Stimulated activated CD8-positive, alpha-beta memory T cell treated with anti-CD3 and anti-CD28 coated beads, Interleukin-4, amount 100 ng/mL, for 4 hours (primary cell): ENCODE measurements at regions not wholly inside any gene's neighbourhood (a gene's known extent, or its start where the extent isn't known, plus 50 kb on each side); places are given as distances from the start of the nearest gene placed in this dataset.

ENCODE experiments used
- DNase-seq, 2 donors: peaks; one replicate each; pipeline ENCODE4 v3.0.0-alpha.2; 2020; ENCODE audit warnings: low read depth in 2 of 2, low spot score in 1 of 2

DNA sequence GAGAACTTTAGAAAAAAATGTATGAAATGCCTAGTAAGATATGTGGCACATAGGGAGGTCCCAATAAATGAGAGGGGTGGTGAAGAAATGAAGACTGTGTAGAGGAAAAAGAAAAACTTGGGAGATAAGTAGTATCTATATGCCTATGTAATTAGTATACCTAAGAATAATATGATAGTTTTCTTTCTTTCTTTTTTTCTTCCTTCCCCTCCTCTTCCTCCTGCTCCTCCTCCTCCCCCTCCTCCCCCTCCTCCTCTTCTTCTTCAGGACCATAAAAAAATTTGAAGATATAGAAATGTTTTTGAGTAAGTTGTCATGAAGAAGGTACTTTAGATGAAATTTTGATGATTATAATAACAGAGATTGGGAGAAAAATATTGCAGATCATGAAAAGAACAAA lies 857.4 kb downstream of the MAT2B start:
- DNase-seq, result no peak

DNA sequence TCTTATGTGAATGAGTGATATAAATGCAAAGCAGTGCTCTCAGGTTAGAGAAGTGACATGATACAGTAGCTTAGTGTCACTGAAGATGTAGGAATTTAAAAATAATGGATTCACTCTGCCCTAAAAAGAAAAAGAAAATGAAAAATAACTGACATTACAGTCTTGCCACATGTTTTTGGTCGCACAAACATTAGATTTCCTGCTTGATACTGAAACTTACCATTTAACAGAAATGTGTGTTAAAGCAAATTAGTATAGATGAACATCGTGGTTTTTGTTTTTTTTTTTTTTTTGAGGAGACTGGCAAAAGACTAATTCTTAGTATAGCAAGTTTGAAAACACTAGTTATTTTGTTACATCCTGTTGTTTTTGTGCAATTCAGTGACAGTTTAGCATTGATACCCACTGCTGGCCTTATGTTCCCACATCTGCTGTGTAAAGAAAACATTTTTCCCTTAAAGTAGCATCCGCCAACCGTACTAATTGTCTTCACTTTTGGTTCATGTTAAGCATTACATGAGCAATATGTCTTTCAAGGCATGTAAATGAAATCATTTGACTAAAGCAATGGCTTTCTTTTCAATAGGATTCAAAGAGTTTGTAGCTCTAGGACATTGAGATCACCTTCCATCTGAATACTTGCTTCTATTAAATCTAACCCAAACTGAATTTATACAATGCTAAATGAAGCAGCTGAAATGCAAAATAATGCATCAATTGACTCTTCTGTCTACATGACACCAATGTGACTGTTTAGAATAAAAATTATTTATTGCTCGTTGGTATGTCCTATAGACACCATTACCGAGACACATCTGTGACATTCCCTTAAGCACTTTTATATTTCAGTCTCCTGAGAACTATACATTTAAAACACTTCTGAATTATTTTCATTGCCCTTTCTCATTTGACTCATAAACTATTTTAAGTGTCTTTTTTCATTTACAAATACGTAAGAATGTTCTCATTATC lies 859.1 kb downstream of the MAT2B start:
- no peak for DNase-seq

DNA sequence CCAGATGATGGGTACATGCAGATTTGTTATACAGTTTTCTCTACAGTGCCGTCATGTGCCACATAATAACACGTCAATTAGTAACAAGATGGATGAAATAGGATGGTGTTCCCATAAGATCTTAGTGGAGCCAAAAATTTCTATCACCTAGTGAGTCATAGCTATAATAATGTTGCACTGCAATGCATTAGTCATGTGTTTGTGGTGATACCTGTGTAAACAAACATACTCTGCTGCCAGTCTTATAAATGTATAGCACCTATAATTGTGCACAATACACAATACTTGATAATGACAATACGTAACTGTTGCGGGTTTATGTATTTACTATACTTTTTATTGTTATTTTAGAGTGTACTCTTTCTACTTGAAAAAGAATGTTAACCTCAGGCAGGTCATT lies 865.4 kb downstream of the MAT2B start:
- DNase-seq, result no peak

DNA sequence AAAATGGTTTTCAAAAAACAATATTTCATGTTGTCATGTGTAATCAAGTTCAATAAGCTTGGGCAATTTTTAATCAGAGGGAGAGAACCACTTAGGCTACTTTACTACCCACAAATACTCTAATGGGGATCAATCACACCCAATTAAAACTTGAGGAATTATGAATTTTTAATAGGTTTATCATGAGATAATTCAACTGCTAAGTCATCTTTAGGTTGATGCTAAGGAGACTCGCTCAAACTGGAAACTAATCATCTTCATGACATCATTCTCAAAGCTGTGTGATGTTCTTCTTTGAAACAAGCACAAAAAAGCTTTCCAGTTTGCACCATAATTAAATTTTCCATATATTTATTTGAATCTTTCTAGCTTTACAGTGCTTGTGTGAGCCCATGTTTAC lies 867.5 kb downstream of the MAT2B start:
- no peak for DNase-seq

DNA sequence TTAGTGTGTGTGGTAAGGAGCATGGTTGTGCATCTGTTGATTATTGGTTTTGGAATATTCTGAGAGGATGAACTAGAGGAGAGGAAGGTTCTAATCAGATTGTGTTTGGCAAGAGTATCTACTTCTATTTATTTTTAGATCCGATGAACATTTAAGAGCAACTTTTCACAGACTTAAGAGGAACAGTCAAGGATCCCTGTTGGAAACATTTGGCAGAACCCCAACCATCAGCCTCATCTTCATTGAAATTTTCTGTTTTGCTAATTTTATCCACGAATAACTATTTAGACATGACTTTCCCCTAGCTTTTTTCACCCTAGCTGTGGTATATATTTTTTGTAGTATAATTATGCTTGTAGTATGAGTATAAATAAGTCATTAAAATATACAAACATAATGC lies 868.5 kb downstream of the MAT2B start:
- DNase-seq, result no peak

DNA sequence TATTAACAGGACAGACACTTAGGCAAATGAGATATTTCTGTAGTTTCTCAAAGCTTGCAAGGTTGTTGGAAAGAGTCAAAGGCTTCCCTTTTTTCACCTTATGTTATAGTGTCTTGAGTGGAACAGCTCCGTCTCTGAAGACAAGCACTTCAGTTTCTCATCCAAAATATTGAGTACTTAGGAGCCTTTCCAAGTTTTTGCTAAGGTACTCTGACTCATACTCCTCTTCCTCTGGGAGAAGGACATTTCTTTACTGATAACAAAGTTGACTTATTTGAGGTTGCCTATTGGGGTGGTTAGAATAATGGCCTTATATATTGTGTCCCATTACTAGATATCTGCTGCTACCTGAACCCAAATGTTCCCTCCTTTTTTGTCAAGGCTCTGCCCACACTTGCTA lies 869.6 kb downstream of the MAT2B start:
- no peak for DNase-seq

DNA sequence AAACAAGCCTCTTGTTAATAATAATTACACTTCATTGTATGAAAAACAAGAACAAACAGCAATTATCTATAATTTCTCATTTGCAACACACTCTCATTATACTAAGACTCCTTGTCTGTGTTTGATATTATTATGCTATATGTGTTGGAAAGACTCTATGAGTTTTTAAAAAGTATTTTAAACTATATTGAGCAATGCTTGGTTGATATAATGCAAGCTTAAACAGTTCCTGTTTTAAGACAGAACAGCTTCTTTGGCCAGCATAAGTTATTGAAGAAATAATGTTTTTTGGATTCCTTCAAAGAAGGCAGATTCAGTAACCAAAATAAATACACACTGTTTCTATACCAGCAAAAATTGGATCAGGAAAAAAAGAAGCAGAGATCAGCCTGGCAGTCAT lies 871.4 kb downstream of the MAT2B start:
- no peak for DNase-seq

DNA sequence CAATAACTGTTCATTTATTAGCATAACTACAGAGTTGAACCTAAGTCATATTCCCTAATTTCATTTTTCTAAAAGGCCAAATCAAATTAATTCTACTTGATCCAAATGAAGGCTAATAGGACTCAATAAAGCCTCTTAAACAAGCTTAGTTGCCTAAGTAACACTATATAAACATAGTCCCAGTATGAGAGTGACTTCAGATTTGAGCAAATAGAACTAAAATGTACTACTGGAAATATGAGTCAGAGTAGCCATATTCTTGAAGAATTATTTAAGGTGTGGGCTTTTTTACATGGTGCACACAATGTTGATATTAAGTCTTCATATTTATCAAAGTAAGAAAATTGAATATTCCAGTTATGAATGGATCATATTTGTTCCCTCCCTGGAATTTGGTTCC lies 872.3 kb downstream of the MAT2B start:
- no peak for DNase-seq

DNA sequence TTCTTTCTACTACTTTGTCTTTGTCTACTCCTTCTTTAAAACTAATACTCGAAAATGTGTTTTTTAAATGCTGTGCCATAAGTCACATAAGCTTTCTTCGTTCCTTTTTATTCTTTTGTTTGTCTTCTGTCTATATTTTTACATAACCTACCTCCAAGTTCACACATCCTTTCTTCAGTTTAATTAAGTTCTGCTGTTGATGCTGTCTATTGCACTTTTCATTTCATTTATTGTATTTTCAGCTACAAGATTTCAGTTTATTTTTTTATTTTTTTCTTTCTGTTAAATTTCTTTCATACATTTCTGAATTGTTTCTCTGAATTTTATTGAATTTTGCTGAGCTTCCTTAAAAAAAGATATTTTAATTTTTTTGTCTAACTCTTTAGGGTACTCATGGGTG lies 878.2 kb downstream of the MAT2B start:
- DNase-seq, result no peak

DNA sequence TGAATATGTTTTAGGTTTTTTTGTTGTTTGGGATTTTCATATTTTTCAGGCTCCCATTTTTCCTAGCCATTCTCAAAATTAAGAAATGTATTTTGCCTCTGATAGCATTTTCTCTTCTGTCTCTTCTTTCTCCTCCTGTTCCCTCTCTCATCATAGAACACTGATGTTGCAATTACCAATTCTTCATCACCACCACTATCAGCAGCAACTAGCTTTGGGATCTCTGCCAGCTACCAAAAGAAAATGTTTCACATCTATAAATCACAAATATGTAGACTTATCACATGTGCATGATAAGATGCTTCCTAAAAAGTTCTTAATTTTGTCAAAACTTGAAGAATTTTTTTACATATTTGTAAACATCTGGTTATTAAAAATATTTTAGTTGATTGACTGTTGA lies 887.1 kb downstream of the MAT2B start:
- DNase-seq, result no peak

DNA sequence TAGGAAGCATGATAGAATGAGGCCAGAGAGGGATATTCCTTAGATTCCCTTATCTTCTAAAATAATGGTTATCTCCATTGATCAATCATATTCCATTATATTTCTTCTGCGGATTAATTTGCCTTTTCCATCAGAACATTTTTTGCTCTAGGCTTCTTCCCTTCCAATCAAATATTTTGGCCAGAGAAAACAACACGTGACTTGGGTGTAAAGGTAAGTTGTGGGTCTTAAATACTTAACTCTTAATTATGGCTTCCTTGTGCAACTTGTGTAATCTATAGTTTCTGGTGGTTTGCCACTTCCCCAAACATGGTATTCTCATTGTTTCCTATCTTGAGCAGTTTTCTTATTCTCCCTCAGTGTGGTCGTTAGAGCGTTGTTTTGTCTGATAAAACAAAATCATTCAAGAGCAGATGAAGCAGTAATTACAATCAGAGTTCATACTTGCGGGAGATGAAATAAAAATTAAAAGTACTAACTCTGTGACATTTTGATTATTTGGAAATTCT lies 889.3 kb downstream of the MAT2B start:
- DNase-seq, result no peak

DNA sequence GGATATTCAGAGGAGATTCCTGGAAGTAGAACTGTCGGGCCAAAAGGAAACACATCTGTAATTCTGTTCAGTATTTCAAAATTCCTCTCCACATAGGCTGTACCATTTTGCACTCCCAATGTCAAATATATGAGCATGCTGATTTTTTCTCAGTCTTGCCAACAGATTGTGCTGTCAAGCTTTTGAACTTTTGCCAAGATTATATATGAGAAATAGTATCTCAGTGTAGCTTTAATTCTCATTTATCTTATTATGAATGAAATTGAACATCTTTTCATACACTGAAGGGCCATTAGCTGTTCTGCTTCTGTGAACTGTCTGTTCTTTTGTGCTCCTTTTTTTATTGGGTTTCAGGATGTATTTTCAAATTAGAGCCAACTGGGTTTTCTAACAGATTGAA lies 907.1 kb downstream of the MAT2B start:
- DNase-seq, result no peak

DNA sequence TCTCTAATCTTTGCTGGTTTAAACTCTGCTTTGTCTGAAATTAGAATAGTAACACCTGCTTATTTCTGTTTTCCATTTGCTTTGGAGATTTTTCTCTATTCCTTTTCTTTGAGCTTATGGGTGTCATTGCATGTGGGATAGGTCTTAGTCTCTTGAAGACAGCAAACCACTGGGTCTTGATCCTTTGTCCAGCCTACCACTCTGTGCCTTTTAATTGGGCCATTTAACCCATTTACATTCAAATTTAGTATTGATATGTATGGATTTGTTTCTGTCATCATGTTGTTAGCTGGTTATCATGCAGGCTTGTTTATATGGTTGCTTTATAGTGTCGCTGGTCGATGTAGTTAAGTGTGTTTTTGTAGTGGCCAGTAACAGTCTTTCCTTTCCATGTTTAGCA lies 914.7 kb downstream of the MAT2B start:
- DNase-seq, result no peak

DNA sequence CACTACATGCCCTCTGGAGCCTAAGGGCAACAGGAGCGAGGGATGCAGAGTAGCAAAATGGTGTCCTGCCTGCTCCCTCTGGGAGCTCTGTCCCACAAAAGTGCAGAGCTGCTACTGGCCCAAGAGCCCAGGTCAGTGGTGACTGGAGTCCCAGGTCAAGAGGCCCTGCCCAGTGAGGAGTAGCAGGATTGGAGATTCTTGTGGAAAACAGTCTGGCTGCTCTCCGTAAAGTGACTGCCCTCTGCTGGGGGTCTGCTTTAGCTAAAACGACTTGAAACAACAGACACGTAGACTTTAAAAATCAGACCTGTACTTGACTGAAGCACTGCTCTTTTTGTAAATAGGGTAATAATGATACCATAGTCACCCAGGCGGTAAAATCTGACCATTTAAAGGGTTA lies 917.0 kb downstream of the MAT2B start:
- no peak for DNase-seq

DNA sequence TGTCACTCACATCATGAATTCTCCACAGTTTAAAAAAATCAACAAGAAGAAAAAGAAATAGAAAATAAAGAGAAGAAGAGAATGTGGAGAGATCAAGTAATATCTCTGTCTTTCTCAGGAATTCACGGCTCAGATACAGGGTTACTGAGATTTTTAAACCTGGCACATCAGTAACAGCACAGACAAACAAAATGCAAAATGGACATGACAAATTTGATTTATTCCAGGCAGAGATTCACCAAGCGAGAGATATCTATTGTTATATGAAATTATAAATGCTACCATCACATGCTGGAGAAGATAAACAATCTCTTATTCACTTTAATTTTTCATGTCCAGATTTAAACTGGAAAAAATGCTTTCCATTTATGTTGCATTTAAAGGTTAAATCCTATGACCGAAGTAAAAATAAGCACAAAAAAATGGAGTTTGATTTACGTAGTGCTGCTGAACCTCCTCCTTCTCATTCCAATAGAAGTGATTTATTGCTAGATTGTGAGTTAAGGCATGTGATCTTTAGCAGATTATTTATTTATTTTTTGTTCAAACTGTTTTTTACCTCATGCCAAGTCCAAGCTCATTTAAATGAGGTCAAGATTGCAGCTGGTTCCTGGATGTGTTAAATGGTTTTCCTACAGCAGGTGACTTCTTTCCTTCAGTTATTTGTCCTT lies 926.4 kb downstream of the MAT2B start:
- DNase-seq, result no peak

DNA sequence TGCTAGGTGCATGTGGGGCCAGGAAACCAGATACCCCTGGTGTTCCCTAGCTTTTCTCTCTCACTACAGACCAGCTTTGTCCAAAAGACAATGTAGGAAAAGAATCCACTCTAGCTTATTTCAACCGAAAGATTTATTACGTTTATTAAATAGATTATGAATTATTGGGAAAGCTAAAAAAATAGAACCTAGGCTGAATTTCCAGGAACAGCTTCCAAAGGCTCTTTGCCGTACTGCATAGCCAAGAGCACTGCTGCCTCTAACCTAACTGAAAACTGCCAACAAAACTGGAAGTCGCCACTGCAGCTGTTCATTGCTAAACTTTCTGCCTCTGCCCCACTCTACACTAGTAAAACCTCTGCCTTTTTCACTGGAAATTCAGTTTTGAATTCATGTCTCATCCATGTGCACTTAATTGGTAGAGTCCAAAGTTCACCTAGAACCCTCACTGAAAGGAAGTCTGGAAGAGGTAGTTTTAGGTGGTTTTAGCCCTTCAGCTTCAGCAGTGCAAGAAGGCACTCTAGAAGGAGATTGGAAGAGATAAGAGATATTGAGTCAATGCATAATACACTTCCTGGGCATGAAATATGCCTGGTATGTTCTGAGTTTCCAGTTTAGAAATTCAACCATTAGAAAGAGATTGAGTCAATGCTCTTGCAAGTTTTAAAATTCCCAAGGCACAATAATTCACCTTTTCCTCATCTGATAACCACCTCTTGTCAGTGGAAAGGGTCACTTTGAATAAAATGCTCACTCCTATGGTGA lies 927.9 kb downstream of the MAT2B start:
- DNase-seq, result no peak

DNA sequence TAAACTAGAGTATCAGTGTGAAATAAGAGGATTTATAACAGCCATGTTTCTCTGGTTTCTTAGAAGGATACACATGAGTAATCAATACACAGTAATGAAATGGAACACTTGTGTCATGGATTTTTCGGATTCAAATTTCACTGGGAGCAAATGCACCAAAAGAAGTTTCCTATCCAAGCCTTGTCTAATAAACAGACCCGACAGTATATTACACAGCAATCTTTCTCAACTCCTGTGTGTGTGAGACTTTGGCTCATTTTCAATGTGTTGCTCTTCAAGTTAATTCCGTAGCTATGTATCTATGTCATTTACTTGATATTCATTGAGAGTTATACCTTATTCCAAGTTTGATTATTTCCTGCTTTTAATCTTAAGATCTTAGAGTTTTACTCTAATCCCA lies 930.2 kb downstream of the MAT2B start:
- DNase-seq, result no peak

DNA sequence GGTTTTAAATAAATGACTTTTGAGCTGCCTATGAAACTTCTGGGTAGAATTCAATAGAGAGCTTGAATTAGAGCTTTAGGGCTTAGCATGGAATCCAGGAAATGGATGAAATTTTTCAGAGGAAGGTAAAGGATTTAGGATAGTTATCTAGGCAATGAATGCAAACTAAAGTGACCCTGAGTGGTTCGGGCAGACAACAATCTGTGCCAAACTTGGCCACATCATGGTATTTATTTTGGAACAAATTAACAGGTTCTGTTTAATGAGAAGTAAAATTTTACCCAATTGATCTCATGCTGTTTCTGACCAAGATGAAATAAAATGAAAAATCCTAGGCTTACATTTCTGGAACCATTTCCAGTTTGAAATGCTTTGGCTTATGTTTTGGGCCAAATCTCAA lies 934.4 kb downstream of the MAT2B start:
- no peak for DNase-seq

DNA sequence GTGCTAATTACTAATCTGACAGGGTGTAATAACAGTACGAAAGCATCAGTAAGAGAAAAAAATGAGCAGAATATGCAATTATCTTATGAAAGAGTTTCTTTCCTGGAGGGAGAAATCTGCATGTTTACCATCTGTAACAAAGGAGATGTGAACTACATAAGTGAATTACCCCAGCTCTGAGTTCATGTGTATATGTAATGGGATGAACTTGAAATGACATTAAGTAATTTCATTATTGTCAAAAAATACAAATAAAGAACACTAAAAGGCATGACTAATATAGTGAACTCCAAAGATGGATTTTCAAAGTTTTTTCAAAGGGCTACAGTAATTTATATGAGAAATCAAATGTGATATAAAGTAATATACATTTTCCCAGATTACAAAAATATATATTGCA lies 944.0 kb downstream of the MAT2B start:
- DNase-seq, result no peak

DNA sequence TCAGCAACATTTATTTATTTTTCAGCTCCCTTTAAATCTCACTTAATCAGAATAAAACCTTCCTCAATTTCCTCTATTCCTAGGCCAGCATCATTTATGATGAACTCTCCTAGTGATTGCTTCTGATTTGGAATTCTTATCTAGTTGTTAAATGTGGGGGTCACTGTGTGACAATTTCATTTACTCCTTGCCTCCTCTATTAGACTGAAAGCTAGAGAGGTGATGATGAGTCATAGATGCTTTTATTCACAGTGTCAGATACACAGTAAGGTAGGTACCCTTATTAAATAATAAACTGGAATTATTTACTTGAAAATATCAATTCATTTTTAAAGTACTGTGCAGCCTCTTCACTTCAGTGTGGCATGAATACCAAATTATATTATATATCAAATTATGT lies 960.6 kb downstream of the MAT2B start:
- DNase-seq, result no peak

DNA sequence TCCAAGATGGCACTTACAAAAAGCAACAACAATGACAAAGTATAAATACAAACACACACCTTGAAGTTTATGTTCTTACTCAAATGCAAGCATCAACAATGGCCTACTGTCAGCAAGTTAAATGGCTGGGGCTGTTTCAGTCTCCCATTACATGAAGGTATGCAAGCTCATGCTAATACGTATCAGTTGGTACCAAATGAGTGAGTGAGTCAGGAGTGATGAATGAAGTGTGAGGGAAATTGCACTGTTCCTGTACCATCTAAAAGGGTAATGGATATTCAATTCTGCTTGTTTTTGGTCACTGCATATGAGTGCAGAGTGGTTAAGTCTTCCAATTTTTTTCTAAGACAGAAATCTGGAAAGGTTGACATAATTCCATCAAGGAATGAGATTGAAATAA lies 964.9 kb downstream of the MAT2B start:
- no peak for DNase-seq

DNA sequence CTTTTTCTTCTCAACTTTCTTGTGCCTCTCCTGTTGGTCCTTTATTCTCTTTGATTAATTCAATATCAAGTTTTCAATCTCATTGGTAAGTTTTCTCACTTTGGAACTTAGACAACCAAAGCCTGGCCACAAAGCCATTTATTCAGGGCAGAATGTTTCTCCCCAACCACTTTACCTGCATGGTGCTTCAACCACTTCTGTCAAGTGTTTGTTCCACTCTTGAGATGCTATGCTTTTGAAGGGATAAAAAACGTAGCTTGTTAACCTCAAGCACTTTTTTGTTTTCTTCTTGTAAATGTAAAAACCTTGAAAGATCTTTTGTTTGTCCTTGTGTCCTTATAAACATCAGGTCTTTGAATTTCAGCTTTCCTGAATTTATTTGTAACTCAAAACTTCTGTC lies 966.7 kb downstream of the MAT2B start:
- no peak for DNase-seq
